OCI-LY3 (cell line): ENCODE measurements at regions not wholly inside any gene's neighbourhood (a gene's known extent, or its start where the extent isn't known, plus 50 kb on each side); places are given as distances from the start of the nearest gene placed in this dataset.

Experiments used
- EZH2phosphoT487 ChIP-seq: fragments of 200-600 bp; shearing (Covaris generic); IDR thresholded peaks from 2 replicates; pipeline ENCODE4 v1.6.1; 2018; ENCODE audit warnings: antibody characterized with exemption, mixed run types, low read depth
- TF ChIP-seq, protein P1 (sequence below): fragments of 200-600, 300-600 bp; sonication (generic); IDR thresholded peaks from 2 replicates; pipeline ENCODE4 v1.5.1; 2014; ENCODE audit warnings: antibody characterized with exemption, low read length, low read depth

DNA sequence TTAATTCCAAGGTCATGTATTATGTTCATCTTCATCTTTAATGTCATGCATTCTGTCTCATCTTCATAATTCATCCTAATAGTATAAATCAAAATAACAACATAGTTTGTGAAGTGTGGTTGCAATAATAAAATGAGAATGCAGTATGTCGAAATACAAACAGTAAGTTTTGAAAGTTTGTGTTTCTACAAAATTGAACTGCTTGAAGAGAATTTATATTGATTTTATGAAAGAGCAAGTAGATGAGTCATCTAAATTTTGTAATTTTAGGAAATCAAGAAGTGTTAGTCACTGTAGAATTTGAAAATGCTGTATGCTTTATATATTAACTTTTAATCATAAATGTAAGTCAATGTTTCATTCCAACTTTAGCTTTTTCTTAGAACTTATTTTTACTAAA lies 190.5 kb upstream of the PPP1R3A start:
- TF ChIP-seq, protein P1, sequence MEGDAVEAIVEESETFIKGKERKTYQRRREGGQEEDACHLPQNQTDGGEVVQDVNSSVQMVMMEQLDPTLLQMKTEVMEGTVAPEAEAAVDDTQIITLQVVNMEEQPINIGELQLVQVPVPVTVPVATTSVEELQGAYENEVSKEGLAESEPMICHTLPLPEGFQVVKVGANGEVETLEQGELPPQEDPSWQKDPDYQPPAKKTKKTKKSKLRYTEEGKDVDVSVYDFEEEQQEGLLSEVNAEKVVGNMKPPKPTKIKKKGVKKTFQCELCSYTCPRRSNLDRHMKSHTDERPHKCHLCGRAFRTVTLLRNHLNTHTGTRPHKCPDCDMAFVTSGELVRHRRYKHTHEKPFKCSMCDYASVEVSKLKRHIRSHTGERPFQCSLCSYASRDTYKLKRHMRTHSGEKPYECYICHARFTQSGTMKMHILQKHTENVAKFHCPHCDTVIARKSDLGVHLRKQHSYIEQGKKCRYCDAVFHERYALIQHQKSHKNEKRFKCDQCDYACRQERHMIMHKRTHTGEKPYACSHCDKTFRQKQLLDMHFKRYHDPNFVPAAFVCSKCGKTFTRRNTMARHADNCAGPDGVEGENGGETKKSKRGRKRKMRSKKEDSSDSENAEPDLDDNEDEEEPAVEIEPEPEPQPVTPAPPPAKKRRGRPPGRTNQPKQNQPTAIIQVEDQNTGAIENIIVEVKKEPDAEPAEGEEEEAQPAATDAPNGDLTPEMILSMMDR = no peak
- TF ChIP-seq EZH2phosphoT487 = no peak
